Type B pancreatic cell (in vitro differentiated cells): ENCODE measurements at regions not wholly inside any gene's neighbourhood (a gene's known extent, or its start where the extent isn't known, plus 50 kb on each side); places are given as distances from the start of the nearest gene placed in this dataset.

ENCODE experiments used
- DNase-seq: peaks from one replicate; pipeline ENCODE4 v3.0.0; 2021; ENCODE audit warnings: mixed read lengths; ENCODE audit not compliant: unreplicated experiment; ENCODE audit errors: extremely low spot score
- H3K27ac Mint-ChIP-seq: 2 replicates; pipeline ENCODE4 v1.8.0; 2021; ENCODE audit warnings: mild to moderate bottlenecking, mixed read lengths
- H3K27me3 Mint-ChIP-seq: 2 replicates; pipeline ENCODE4 v1.8.0; 2021; ENCODE audit warnings: mixed read lengths
- H3K36me3 Mint-ChIP-seq: 2 replicates; pipeline ENCODE4 v1.8.0; 2021; ENCODE audit warnings: mixed read lengths
- H3K4me1 Mint-ChIP-seq: one replicate; pipeline ENCODE4 v1.8.0; 2021; ENCODE audit warnings: mixed read lengths; ENCODE audit not compliant: unreplicated experiment
- H3K4me3 Mint-ChIP-seq: 2 replicates; pipeline ENCODE4 v1.8.0; 2021; ENCODE audit warnings: mild to moderate bottlenecking, mixed read lengths
- H3K9me3 Mint-ChIP-seq: 2 replicates; pipeline ENCODE4 v1.8.0; 2021; ENCODE audit warnings: mixed read lengths
- CTCF ChIP-seq: fragments of 200-600 bp; sonication (generic); conservative IDR thresholded peaks from 2 replicates; pipeline ENCODE4 v1.5.0; 2021; ENCODE audit warnings: antibody characterized with exemption, mild to moderate bottlenecking

GRCh38 chr13:29903996-29904395, 53.6 kb upstream of the UBL3 start:
- Mint-ChIP-seq H3K4me3 (no peak overlapping the region), H3K9me3 (no peaks in the 10 kb centered on the region), H3K4me1 (peaks cover 30% of the 10 kb centered on the region), H3K27me3 (no peaks in the 10 kb centered on the region), H3K36me3 (no peaks in the 10 kb centered on the region), H3K27ac (no peak overlapping the region)
- no peak for TF ChIP-seq CTCF
- DNase-seq, result no peak

GRCh38 chr13:29903543-29903942, 53.1 kb upstream of the UBL3 start:
- peaks cover 26% of the 10 kb centered on the region for H3K4me1 Mint-ChIP-seq
- no peak for TF ChIP-seq CTCF
- DNase-seq, result no peak
- no peak overlapping the region for H3K4me3 Mint-ChIP-seq
- no peaks in the 10 kb centered on the region for H3K36me3 Mint-ChIP-seq
- H3K27ac Mint-ChIP-seq, result no peak overlapping the region
- no peaks in the 10 kb centered on the region for H3K27me3 Mint-ChIP-seq
- H3K9me3 Mint-ChIP-seq, result no peaks in the 10 kb centered on the region

- Mint-ChIP-seq H3K4me1 (peaks cover 24% of the 10 kb centered on the region), H3K9me3 (no peaks in the 10 kb centered on the region), H3K4me3 (peak overlapping the region; percentile 11), H3K36me3 (no peaks in the 10 kb centered on the region), H3K27ac (peak overlapping the region; percentile 91), H3K27me3 (no peaks in the 10 kb centered on the region)
- TF ChIP-seq CTCF, result no peak
- no peak for DNase-seq
Measured at GRCh38 chr13:29902632-29903305, 52.4 kb upstream of the UBL3 start.

GRCh38 chr13:29901710-29902631, 51.6 kb upstream of the UBL3 start:
- H3K36me3 Mint-ChIP-seq, result no peaks in the 10 kb centered on the region
- peak overlapping the region; percentile 11 for H3K4me3 Mint-ChIP-seq
- no peak for TF ChIP-seq CTCF
- no peaks in the 10 kb centered on the region for H3K27me3 Mint-ChIP-seq
- H3K27ac Mint-ChIP-seq, result peak overlapping the region; percentile 91
- peaks cover 26% of the 10 kb centered on the region for H3K4me1 Mint-ChIP-seq
- no peaks in the 10 kb centered on the region for H3K9me3 Mint-ChIP-seq
- DNase-seq, result no peak
